Endothelial cell of umbilical vein (primary cell): ENCODE measurements at regions not wholly inside any gene's neighbourhood (a gene's known extent, or its start where the extent isn't known, plus 50 kb on each side); places are given as distances from the start of the nearest gene placed in this dataset.

Source experiments
- BruUV-seq: library from RNA; stranded (reverse); fragments of 400-500 nt; replicated peaks from 2 replicates; lab custom pipeline; 2021; lab: Mats Ljungman, UMichigan
- CTCF ChIA-PET: fragments of 300-600, 350-600 bp; sonication (Branson Sonifier 250); formaldehyde crosslinking; loops from one replicate; lab custom pipeline; 2021; ENCODE audit warnings: antibody characterized with exemption, inconsistent platforms; lab: Charles Lee
- POLR2A ChIA-PET: fragments of 300-600, 350-600 bp; sonication (Branson Sonifier 250); formaldehyde crosslinking; loops from one replicate; lab custom pipeline; 2021; ENCODE audit warnings: antibody characterized with exemption, inconsistent platforms; lab: Charles Lee
- DNase-seq: peaks from one replicate; pipeline ENCODE4 v3.0.0-alpha.2; 2011; ENCODE audit warnings: low read depth, low spot score
- FAIRE-seq: peaks from 2 replicates; lab custom pipeline; 2011; peaks lifted over from hg19 to GRCh38; lab: Jason Lieb, UNC
- H2AFZ ChIP-seq: 2 replicates; pipeline ENCODE4 v1.6.0; 2012; ENCODE audit warnings: low read depth, low read length, control low read depth, inconsistent platforms
- H3K27ac ChIP-seq: 2 replicates; pipeline ENCODE4 v1.5.1; 2011; ENCODE audit warnings: low read depth, mild to moderate bottlenecking, control low read depth, low read length, moderate library complexity; ENCODE audit not compliant: insufficient read depth
- H3K27me3 ChIP-seq, 2 experiments: 2 replicates each; pipeline versions ENCODE4 v1.6.0 to v1.6.1; 2011; ENCODE audit warnings: low read length in 2 of 2, mixed read lengths in 1 of 2; ENCODE audit not compliant: control insufficient read depth in 2 of 2, insufficient read depth in 2 of 2
- H3K36me3 ChIP-seq, 2 experiments: 2 replicates in 1 of 2; 3 replicates in 1 of 2; pipeline ENCODE4 v1.5.1; 2011; ENCODE audit warnings: low read length in 2 of 2, mild to moderate bottlenecking in 1 of 2, moderate library complexity in 1 of 2; ENCODE audit not compliant: control insufficient read depth in 2 of 2, insufficient read depth in 2 of 2; ENCODE audit errors: extremely low read depth in 1 of 2
- H3K4me1 ChIP-seq: 3 replicates; pipeline ENCODE4 v1.5.1; 2011; ENCODE audit warnings: mild to moderate bottlenecking, low read length; ENCODE audit not compliant: control insufficient read depth, insufficient read depth; ENCODE audit errors: extremely low read depth
- H3K4me2 ChIP-seq: 2 replicates; pipeline ENCODE4 v1.6.1; 2011; ENCODE audit warnings: low read length, control low read depth, mixed read lengths; ENCODE audit not compliant: insufficient read depth
- H3K4me3 ChIP-seq, 3 experiments: fragments of 200-600 bp in 1 of 3; sonication (generic), shearing (Covaris generic) in 1 of 3; replicated peaks in 1 of 3; 2 replicates each; pipeline ENCODE4 v1.5.1; 2011 to 2016; ENCODE audit warnings: control low read depth in 3 of 3, low read length in 3 of 3, mild to moderate bottlenecking in 2 of 3, inconsistent platforms in 1 of 3, low read depth in 1 of 3, moderate library complexity in 1 of 3; ENCODE audit not compliant: insufficient read depth in 1 of 3
- H3K79me2 ChIP-seq: 2 replicates; pipeline ENCODE4 v1.6.0; 2012; ENCODE audit warnings: low read length, inconsistent platforms; ENCODE audit not compliant: control insufficient read depth, insufficient read depth
- H3K9ac ChIP-seq: replicated peaks from 2 replicates; pipeline ENCODE3; 2011; ENCODE audit warnings: low read length, control low read depth; ENCODE audit not compliant: insufficient read depth; ENCODE audit errors: extremely low read depth
- H3K9me1 ChIP-seq: replicated peaks from 3 replicates; pipeline ENCODE4 v1.6.0; 2011; ENCODE audit warnings: mild to moderate bottlenecking, low read length; ENCODE audit not compliant: control insufficient read depth, insufficient read depth; ENCODE audit errors: extremely low read depth
- H3K9me3 ChIP-seq: replicated peaks from 2 replicates; pipeline ENCODE4 v1.5.1; 2012; ENCODE audit warnings: low read length, inconsistent platforms; ENCODE audit not compliant: control insufficient read depth, insufficient read depth
- H4K20me1 ChIP-seq: replicated peaks from 2 replicates; pipeline ENCODE3; 2011; ENCODE audit warnings: mild to moderate bottlenecking, low read length; ENCODE audit not compliant: control insufficient read depth, insufficient read depth; ENCODE audit errors: extremely low read depth
- EZH2 ChIP-seq: IDR thresholded peaks from 2 replicates; pipeline ENCODE4 v1.6.1; 2012; ENCODE audit warnings: borderline replicate concordance, low read depth, mild to moderate bottlenecking, moderate library complexity, low read length, inconsistent platforms; ENCODE audit not compliant: severe bottlenecking
- FOS ChIP-seq: IDR thresholded peaks from 2 replicates; pipeline ENCODE4 v1.6.1; 2011; ENCODE audit warnings: mild to moderate bottlenecking, low read length, moderate library complexity, borderline replicate concordance; ENCODE audit not compliant: insufficient read depth
- GATA2 ChIP-seq: IDR thresholded peaks from 2 replicates; pipeline ENCODE4 v1.7.0; 2011; ENCODE audit warnings: low read depth, mild to moderate bottlenecking, moderate library complexity, mixed read lengths, low read length; ENCODE audit not compliant: insufficient read length, insufficient read depth
- JUN ChIP-seq: IDR thresholded peaks from 2 replicates; pipeline ENCODE4 v1.6.1; 2011; ENCODE audit warnings: borderline replicate concordance, low read depth; ENCODE audit not compliant: insufficient read length, insufficient read depth
- MYC ChIP-seq: IDR thresholded peaks from one replicate; pipeline ENCODE4 v1.6.1; 2011; ENCODE audit warnings: mild to moderate bottlenecking, low read depth, low read length
- POLR2A ChIP-seq: IDR thresholded peaks from 2 replicates; pipeline ENCODE4 v1.6.1; 2012; ENCODE audit warnings: low read depth, mild to moderate bottlenecking, control low read depth, low read length
- POLR2AphosphoS5 ChIP-seq: IDR thresholded peaks from 2 replicates; pipeline ENCODE4 v1.6.1; 2012; ENCODE audit warnings: low read depth, mild to moderate bottlenecking, control low read depth, low read length, moderate library complexity; ENCODE audit not compliant: insufficient read depth
- dilution Hi-C: fragments of 300-500 bp; cut with MboI; formaldehyde crosslinking; loops from one replicate; pipeline ENCODE4 v1.15.0; 2019; ENCODE audit warnings: low sequenced_read_pairs; ENCODE audit not compliant: extremely low pct_ligation_motif_present
- intact Hi-C: fragments of 100-400 bp; cut with micrococcal nuclease; formaldehyde crosslinking; loops from one replicate; pipeline ENCODE4 v1.10.0; 2022
- TF ChIP-seq, protein P1 (sequence below): IDR thresholded peaks from 2 replicates; pipeline ENCODE4 v1.6.1; 2011; ENCODE audit not compliant: insufficient read depth, insufficient read length
- TF ChIP-seq, protein P2 (sequence below), 2 donors: IDR thresholded peaks; 1 replicate in 1 of 2; 2 replicates in 1 of 2; pipeline ENCODE4 v1.5.1; 2011; ENCODE audit warnings: low read length in 2 of 2, mild to moderate bottlenecking in 2 of 2, moderate library complexity in 2 of 2, control low read depth in 1 of 2, inconsistent platforms in 1 of 2, low read depth in 1 of 2; ENCODE audit not compliant: insufficient read depth in 1 of 2; ENCODE audit errors: extremely low read depth in 1 of 2

DNA sequence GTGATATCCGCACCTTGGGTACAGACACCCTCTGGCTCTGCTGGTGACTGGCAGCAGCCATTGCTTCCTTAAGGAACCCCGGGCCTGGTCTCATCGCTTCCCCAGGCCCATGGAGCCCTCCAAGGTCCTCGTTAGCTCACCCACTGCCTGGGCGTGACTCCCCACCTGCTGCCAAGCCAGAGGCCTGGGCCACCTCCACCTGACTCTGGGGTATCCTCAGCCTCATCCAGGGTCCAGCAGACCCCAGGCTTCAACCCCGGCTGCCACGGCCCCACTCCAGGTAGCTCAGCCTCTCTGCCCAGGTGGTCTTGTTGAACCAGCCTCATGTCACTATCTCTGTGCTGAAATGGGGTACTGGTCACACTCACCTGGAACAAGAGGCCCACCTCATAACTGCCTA, 337.9 kb downstream of the BRD1 start:
- Histone ChIP-seq H2AFZ (no peak overlapping the region), H3K9me3 (peaks cover 4% of the 10 kb centered on the region), H3K4me3 (no peak overlapping the region), H3K9ac (no peak overlapping the region), H3K27me3 (no peaks in the 10 kb centered on the region), H3K4me2 (no peak overlapping the region), H3K27ac (no peak overlapping the region), H3K4me1 (no peaks in the 10 kb centered on the region), H3K79me2 (no peaks in the 10 kb centered on the region), H3K36me3 (no peaks in the 10 kb centered on the region), H4K20me1 (no peaks in the 10 kb centered on the region), H3K9me1 (no peaks in the 10 kb centered on the region)
- no peak for FAIRE-seq
- dilution Hi-C loops: no loop called here
- CTCF ChIA-PET: no interaction called here
- intact Hi-C loops: no loop called here
- DNase-seq: no peak
- no TSS peak for BruUV-seq
- POLR2A ChIA-PET: no interaction called here
- TF ChIP-seq, protein P1, sequence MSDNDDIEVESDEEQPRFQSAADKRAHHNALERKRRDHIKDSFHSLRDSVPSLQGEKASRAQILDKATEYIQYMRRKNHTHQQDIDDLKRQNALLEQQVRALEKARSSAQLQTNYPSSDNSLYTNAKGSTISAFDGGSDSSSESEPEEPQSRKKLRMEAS: no peak
- no peak for TF ChIP-seq POLR2AphosphoS5
- no peak for TF ChIP-seq FOS
- no peak for TF ChIP-seq EZH2
- TF ChIP-seq GATA2: no peak
- no peak for TF ChIP-seq JUN
- no peak for TF ChIP-seq MYC
- no peak for TF ChIP-seq POLR2A
- TF ChIP-seq, protein P2, sequence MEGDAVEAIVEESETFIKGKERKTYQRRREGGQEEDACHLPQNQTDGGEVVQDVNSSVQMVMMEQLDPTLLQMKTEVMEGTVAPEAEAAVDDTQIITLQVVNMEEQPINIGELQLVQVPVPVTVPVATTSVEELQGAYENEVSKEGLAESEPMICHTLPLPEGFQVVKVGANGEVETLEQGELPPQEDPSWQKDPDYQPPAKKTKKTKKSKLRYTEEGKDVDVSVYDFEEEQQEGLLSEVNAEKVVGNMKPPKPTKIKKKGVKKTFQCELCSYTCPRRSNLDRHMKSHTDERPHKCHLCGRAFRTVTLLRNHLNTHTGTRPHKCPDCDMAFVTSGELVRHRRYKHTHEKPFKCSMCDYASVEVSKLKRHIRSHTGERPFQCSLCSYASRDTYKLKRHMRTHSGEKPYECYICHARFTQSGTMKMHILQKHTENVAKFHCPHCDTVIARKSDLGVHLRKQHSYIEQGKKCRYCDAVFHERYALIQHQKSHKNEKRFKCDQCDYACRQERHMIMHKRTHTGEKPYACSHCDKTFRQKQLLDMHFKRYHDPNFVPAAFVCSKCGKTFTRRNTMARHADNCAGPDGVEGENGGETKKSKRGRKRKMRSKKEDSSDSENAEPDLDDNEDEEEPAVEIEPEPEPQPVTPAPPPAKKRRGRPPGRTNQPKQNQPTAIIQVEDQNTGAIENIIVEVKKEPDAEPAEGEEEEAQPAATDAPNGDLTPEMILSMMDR (IDR thresholded peaks at IDR 0.05; ENCODE audit: extremely low read depth in 1 of 2, insufficient read depth in 1 of 2, low read depth in 1 of 2, low read length in 2 of 2): no peak
